ENCODE measurements at regions not wholly inside any gene's neighbourhood (a gene's known extent, or its start where the extent isn't known, plus 50 kb on each side); places are given as distances from the start of the nearest gene placed in this dataset.

DNA sequence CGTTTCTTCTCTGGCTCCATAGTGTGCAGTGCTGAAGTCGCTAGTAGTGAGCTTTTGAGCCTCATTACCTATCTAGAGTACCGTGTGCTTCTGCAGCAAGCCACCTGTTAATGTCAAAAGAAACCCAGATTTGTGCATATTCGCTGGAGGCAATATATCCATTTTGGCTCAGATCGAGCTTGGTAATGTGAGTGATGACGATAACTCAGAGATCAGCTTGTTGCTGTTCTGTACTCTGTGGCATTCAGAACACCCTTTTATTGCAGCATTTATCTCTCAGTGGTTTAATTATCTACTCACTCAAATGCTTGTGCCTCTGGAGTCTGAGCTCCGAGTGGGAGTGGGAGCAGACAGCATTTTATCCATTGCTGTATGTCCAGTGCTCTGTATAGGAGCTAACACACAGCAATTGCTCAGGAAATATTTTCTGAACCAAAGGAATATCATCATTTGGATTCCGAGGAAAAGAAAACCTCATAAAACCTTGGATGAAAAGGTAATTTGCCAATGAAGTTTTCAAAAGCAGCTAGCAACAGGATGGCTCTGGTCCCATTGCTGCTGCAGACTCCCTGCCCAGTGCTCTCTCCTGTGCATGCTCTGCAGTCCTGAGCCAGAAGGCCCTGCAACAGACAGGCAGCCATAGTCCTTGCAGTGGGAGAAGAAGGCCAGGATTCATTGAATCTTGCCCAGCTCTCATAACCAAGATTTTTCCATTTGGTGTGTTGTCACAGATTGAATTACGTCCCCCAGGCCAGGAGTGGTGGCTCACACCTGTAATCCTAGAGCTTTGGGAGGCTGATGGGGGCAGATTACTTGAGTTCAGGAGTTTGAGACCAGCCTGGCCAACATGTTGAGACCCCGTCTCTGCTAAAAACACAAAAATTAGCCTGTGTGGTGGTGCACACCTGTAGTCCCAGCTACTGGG is 183.8 kb downstream of the MYCN start:
- no peak for DNase-seq

DNA sequence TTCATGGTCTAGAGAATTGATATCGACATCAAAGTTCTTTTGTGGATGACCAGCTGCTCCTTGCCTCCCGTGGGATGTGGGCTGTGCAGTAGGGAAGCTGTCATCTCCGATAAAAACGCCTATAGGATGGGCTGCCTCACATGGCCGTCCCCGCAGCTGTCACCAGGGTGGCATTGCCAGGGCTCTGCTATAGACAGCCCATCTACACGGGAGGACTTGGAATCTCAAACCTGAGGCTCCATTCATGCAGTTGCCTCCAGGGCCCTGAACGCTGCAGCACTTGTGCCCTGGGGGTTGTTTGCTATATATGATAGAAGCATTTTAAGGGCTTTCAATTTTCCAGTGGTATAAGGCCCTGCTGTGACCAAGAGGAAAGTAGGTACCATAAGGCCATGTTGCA is 183.1 kb downstream of the MYCN start:
- DNase-seq: no peak

DNA sequence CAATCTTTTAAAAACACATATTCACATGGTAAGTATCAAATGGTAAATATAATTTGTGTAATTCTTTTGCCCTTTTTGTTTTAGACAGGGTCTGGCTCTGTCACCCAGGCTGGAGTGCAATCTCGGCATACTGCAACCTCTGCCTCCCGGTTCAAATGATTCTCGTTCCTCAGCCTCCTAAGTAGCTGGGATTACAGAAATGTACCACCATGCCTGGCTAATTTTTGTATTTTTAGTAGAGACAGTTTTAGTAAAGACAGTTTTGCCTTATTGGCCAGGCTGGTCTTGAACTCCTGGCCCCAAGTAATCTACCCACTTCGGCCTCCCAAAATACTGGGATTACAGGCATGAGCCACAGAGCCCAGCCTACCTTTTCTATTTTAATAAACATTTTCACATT is 182.2 kb downstream of the MYCN start:
- DNase-seq: no peak

DNA sequence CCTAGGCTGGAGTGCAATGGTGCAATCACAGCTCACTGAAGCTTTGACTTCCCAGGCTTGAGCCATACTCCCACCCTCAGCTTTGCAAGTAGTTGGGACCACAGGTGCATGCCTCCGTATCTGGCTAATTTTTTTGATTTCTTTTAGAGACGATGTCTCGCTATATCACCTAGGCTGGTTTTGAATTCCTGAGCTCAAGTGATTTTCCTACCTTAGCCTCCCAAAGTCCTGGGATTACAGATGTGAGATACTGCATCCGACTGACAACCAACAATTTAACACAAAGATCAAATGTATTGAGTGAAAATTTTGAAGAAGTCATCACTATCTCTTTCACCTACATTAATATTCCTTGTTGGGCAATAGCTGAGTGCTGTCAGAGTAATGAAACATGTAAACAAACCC is 181.6 kb downstream of the MYCN start:
- no peak for DNase-seq

DNA sequence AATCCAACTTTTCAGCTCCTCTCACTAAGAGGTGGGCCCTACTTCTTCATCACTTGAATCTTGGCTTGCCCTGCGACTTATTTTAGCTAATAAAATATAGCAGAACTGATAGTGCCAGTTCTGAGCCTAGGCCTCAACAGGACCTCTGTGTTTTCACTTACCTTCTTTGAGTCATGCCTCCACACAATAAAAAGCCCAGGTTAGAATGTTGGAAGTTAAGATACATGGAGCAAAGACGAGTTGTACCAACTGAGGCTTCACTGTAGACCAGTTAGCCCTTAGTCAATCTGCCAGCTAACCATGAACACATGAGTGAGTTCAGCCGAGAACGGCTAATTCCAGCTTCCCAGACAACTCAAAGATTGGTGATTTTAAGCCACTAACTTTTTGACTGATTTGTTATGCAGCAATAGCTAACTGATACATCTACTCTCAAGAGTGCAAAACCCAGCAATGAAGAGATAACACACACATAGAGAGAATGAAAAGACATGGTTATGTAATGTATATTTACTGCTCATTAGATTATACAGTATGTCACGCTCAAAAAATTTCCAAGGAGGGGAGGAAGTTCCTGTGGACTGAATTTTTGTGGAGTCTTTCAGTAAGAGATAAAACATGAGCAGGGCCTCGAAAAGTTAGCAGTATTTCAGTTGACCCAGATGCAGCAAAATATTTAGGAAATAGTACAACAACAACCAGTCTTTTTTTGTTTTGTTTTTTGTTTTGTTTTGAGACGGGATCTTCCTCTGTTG is 181.1 kb downstream of the MYCN start:
- DNase-seq: no peak

DNA sequence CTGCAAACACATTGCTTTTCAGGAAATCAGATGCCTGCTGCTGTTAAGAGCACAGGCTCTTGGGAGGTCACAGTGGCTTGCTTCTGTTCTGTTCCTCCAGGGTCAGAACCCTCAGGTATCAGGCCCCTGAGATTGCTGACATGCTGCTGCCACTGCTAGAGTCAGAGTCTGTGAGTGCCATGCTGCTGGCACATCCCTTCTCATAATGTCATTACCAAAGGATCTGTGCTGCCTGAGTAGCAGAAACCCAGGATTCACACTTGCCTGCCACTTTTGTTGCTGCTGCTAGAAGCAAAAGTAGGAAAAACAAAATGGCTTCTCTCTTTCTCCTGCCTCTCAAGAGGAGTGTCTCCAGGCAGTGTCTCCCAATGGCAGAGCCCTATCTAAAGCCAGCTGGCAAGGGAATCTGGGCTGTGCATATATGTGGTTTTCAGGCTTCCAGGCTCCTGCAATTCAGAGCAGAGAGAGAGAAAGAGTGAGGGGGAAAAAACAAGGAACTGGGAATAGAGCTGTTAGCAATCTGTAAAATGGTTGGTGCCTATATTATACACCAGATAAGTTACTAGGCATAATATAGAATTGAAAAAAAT is 180.3 kb downstream of the MYCN start:
- DNase-seq: no peak

DNA sequence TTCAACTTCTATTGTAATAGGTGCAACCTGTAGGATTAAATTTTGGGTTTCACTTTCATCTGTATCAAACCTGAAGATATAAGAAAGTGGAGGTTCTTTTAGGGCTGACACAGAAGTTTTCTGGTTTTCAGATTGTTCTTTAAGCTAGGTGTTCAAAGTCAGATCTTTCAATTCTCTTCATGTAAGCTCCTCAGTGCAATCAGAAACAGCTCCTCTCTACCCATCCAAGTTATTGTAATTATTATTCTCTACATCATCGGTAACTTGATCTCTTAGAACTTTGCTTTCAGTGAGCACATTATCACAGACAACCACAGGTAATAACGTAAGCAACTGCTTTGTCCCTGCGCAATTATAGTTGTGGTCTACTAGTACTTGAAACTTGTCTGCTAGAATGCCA is 179.4 kb downstream of the MYCN start:
- DNase-seq: no peak

DNA sequence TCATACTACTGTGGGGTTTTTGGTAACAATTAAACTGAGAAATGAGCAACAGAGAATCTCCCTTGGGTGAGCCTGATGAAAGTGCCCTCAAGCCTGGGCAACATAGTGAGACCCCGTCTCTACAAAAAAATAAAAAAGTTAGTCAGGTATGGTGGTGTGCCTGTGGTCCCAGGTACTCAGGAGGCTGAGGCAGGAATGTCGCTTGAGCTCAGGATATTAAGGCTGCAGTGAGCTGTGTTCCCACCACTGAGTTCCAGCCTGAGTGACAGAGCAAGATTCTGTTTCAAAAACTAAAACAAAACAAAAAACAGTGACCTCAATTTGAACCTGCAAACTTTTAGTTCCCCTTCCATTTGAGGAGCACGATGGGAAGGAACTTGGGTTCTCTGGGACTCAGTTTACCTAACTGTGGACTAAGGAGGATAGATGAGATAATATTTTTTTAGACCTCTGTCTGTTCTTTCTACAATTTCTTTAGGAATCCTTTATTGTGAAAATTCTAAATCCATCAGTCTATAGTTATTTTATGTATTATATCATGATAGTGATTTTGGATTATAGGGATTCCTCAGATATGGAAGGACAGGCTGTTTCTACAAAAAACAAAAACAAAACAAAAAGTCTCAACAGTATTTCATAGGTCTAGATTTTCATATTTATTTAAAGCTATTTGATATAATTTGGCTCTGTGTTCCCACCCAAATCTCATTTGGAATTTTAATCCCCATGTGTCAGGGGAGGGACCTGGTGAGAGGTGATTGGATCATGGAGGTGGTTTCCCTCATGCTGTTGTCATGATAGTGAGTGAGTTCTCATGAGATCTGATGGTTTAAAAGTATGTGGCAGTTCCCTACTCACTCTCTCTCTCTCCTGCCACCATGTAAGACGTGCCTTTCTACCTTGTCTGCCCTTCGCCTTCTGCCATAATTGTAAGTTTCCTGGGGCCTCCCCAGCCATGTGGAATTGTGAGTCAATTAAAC is 178.6 kb downstream of the MYCN start:
- DNase-seq: no peak

DNA sequence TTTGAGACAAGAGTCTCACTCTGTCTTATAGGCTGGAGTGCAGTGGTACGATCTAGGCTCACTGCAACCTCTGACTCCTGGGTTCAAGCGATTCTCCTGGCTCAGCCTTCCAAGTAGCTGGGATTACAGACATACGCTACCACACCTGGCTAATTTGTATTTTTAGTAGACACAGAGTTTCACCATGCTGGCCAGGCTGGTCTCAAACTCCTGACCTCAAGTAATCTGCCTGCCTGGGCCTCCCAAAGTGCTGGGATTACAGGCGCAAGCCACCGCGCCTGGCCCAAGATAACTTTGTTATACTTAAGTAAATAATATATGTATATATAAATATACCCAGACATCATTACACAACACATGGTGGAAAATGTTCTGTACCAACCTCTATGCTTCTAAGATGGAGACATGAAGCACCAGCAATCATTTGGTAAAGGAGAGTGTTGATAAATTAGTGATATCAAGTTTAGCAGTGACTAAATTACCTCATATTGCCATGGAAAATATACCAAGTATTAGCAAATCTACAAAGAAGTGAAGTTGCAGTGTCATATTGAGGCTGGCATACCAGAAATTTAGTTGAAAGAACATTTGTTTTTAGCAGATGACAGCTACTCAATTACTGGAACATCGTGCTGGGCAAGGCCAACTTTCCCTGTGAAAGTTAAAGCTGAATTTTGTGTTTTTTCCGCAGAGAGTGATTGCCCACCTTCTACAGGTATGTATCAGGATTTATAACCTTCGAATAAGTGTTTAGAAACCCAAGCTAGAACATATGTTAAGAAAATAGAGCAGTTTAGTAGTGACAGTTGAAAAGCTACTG is 177.7 kb downstream of the MYCN start:
- DNase-seq: no peak

DNA sequence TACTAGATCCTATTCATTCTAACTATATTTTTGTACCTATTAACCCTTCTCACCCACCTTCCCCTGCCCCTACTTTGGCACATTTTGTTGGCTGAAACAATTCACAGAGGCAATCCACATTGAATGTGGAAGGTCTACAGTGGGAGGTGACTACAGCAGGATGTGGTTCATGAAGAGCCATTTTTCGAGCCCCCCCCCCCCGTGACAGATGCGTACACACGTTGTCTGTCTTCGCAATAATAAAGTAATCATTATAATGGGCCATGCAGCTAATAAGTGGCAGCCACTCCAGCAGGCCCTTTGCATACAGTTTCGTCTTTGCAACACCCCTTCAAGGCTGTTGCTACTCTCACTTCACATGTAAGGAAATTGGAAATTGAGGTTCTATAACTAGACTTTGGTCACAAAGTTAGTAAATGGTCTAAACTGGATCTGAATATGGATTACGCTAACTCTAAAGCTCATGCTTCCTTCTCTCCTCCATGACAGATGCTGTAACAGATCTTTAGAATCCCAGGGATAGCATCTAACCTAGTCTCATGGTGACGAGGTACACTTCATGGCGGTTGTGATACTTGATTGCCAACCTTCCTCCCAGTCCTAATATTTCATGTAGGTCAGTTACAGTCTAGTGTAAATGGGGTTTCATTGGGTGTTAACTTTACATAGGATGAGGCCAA is 176.8 kb downstream of the MYCN start:
- no peak for DNase-seq

DNA sequence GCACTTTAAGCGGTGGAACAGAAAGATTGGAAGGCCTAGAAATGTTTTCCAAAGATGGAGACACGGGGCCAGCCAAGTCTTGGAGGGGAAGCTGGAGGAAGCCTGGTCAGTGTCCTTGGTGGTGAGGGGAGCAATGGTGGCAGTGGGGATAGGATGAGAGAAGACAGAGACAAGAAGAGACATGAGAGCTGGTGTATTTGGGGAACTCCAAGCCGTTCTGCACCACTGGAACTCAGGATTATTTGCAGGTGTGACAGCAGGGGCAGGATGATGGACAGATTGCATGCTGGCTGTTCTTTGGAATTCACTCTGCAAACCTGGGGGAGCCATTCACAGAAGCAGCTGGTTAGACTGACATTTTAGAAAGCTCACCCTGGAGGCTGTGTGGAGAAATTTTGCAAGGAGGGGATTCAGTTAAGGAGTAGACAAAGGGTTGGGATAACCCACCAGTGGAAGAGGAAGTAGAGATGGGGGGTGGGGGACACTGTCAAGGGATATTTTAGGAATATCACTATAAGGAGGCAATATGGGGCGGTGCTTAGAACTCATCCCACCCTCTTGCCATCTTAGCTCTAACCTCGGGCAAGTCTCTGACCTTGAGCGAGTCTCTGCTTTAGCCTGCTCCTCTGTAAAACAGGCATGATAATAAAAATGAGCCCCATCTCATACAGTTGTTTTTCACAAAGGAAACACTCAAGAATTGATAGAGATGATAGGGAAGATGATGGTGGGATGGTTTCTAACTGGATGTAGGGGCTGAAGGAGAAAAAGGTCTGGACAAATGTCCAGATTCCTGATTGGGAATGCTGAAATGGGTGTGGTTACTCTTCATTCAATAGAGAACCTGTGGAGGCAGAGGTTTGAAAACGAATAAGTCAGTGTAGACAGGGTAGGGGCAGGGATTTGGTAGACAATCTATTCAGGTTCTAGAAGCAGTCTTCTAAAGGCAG is 175.8 kb downstream of the MYCN start:
- no peak for DNase-seq

DNA sequence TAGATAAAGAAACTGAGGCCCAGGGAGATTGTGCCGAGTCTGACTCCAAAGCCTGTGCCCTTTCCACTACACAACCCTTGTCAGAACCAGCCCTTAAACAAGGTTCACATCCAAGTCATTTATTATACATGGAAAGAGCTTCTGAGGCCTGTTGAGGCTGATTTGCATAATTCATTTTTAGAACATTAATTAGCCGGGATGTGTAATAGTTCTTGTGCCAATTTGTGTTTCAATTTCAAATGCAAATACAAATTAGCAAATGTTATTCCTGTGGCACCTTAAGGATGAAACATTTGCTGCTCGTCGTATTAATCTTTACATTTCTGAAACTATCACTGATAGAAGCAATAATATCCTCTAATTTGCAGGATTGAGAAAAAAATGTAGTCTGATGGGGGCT is 174.9 kb downstream of the MYCN start:
- no peak for DNase-seq

DNA sequence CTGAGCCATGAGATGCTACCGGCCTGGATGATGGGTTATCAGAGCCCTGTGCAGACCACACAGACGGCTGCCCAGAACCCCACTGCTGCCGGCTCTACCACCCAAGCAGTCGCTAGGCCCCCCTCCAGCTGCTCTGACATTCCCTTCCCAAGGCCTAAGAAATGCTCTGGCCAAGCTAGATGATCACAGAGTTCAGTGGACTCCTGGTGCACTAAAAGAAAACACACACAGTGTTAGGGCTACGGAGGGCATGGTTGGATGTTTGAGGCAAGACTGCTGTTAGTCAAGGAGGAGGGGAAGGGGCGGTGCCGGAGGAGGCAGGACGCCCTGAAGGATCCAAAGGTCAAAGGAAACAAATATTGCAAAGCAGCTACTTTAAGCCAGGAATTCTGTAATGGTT is 174.5 kb downstream of the MYCN start:
- no peak for DNase-seq

DNA sequence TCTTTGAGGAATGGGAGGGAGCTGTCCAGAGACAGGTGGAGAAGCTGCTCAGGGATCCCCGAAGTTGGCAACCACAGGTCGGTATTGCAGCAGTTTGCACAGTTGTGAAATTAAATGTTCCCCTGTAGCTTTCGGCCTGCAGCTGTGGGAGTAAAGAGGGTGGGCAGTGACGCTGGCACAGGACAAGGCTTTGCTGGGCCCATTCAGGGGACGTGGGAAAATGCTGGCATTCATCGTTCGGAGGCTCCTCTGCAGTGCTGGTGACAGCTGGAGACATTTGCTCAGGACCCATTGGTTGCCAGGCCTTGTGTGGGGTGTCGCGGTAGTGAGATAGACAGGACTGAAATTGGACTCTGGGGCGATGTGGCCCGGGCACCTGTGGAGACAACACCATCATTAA is 173.7 kb downstream of the MYCN start:
- no peak for DNase-seq

DNA sequence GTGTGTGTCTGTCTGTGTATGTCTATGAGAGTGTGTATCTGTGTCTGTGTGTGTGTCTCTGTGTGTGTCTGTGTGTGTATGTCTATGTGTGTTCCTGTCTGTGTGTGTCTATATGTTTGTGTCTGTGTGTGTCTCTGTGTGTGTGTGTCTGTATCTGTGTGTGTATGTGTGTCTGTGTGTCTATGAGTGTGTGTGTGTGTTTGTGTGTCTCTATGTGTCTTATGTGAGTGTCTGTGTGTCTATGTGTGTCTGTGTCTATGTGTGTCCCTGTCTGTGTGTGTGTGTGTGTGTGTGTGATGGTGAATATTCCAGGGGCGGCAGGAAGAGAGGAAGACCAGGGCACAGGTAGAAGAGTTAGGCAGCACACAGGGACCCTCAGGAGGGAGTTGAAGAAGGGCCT is 173.2 kb downstream of the MYCN start:
- DNase-seq: no peak

DNA sequence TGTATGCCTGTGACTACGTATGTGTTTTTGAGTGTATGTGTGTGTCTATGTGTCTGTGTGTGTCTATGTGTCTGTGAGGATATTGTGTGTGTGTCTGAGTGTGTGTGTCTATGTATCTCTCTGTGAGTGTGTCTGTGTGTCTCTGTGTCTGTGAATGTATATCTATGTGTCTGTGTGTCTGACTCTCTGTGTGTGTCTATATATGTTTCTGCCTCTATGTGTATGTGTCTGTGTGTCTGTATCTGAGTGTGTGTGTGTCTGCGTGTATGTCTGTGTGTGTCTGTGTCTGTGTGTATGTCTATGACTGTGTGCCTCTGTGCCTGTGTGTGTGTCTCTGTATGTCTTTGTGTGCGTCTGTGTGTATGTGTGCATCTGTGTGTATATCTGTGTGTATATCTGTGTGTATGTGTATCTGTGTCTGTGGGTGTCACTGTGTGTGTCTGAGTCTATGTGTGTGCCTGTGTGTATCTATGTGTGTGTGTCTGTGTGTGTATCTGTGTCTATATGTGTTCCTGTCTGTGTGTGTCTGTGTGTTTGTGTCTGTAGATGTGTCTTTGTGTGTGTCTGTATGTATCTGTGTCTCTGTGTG is 172.7 kb downstream of the MYCN start:
- DNase-seq: no peak

DNA sequence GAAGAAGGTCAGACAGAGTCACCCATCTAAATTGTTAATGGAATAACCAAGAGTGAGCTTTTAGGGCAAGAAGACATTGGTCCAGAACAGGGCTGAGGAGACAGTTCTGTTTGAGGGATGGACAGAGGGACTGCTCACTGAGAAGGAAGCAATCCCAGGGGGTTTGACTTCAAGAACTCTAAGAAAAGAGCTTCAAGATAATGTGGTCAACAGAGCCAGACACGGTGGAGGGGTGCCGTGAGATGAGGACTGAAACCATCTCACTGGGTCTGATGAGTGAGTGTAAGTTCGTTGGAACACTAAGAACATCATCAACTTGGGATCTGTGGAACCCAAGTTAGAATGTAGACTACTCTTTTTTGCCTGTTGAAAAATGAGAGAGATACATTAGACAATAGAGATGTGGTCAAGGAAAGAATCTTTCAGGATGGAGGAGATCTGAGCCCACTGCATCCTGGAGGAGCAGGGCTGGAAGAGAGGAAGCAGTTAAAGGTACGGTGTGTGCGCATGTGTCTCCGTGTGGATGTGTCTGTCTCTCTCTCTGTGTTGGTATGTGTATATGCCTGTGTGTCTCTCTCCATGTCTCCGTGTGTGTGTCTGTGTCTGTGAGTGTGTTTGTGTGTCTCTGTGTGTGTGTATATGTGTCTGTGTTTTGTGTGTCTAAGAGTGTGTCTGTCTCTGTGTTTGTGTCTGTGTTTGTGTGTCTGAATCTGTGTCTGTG is 172.1 kb downstream of the MYCN start:
- no peak for DNase-seq

DNA sequence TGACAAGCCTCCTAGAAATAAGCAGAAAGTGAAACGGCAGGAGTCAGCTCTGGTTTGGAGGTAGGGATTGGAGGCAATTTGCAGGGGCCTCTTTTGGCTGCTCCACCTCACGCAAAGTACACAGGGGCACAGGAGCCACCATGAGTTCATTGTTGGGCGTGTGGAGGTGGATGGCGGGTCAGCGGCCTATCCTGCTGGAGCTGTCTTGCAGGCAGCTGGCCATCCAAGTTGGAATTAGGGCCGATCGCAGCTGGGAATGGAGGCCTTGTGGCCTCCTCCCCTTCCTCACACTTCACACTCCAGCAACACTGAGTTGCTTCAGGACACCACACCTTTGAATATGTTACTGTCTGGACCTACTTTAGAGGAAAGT is 171.5 kb downstream of the MYCN start:
- no peak for DNase-seq

DNA sequence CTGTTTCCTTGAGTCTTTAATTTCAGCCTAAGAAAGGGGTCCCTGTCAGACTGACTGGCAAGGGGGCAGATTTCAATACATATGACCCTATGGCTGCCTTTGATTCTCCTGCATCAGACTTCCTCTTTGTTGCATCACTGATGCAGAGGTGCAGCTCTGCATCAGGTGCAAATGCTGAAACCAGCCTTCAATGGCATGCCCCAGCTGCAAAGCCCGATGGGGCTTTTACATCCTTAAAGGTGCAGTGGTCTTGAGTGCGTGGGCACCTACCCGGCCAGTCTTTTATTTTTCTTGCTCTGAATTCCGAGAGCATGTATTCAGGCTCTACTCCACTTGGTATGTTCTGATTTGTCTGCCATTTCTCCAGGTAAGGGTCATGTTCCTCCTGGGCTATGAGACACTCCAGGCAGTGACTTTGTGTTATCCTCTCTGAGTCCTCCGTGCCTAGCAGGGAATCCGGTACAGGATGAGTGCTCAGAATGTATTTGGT is 169.5 kb downstream of the MYCN start:
- no peak for DNase-seq
